ENCODE measurements at regions not wholly inside any gene's neighbourhood (a gene's known extent, or its start where the extent isn't known, plus 50 kb on each side); places are given as distances from the start of the nearest gene placed in this dataset.

DNA sequence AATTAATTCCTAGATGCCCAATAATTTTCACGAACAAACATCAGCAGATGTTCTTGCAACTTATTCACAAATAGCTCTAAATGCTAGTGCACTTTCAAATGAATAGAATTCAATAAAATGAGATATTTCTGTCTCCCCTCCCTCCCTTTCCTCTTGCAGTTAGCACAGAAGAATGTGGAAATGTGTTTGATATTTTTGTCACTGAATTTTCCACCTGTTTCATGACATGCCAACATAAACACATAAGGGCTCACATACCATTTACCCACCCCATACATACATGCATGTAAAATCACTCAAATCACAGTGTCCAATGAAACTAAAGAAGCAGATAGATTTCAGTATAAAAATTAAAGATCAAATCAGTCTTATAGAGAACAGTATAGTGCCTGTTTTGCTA, 746.9 kb upstream of the MARCKS start:
- peaks cover 14% of the 10 kb centered on the region for H3K9me3 Mint-ChIP-seq
- H3K4me3 Mint-ChIP-seq = no peak overlapping the region
- H3K27ac Mint-ChIP-seq = no peak overlapping the region
- H3K4me1 Mint-ChIP-seq = no peaks in the 10 kb centered on the region
- DNase-seq (no peak), ATAC-seq (no peak)
- H3K27me3 Mint-ChIP-seq = no peaks in the 10 kb centered on the region
- no peaks in the 10 kb centered on the region for H3K36me3 Mint-ChIP-seq (ENCODE audit: low read depth)

DNA sequence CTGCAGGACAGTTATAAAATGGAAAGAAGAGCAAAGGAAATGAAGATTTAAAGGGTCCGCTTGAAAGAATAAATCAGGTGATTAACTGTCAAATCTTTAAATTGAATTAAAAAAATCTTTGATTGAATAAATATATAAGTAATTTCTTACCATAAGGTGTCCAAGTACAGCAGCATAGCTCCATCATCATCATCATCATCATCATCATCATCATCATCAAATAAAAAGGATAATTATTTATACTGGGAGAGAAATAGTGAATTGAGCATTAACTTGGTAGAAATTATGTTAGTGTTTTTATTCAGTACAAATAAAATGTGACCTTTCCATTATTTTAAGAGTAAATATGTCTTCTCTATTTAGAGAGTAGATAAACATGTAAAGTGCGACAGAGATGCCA, 745.6 kb upstream of the MARCKS start:
- Mint-ChIP-seq H3K9me3 (peaks cover 13% of the 10 kb centered on the region), H3K27ac (no peak overlapping the region), H3K27me3 (no peaks in the 10 kb centered on the region), H3K36me3 (ENCODE audit: low read depth) (no peaks in the 10 kb centered on the region), H3K4me3 (no peak overlapping the region), H3K4me1 (no peaks in the 10 kb centered on the region)
- DNase-seq (no peak), ATAC-seq (no peak)

DNA sequence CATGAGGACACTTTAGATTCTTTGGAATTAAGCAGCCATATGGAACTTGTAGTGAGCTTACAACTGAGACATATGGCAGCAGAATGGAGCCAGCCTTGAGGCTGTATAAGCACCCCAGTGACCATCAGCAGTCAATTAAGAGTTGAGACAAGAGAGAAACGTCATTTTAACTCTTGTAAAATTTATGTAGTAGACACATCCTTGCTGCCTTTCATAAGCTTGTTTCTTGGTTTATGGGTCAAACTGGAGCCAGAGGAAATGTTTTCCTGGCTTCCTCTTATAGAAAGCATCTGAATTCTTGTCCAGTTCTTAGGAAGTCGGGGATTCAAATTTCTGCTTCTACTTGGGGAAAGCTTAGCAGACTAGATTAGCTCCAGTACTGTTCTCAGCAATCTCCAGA, 745.1 kb upstream of the MARCKS start:
- DNase-seq (no peak), ATAC-seq (no peak)
- Mint-ChIP-seq H3K27me3 (no peaks in the 10 kb centered on the region), H3K36me3 (ENCODE audit: low read depth) (no peaks in the 10 kb centered on the region), H3K27ac (no peak overlapping the region), H3K4me1 (no peaks in the 10 kb centered on the region), H3K4me3 (no peak overlapping the region), H3K9me3 (peaks cover 11% of the 10 kb centered on the region)

DNA sequence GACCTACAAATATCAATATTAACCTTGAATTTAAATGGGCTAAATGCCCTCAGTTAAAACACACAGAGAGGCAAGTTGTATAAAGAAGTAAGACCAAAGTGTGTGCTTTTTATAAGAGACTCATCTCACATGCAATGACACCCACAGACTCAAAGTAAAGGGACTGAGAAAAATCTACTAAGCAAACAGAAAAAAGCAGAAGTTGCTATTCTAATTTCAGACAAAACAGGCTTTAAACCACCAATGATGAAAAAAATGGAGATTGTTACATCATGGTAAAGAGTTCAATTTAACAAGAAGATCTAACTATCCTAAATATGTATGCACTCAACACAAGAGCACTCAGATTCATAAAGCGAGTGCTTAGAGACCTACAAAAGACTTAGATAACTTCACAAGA, 741.9 kb upstream of the MARCKS start:
- ATAC-seq (no peak), DNase-seq (no peak)
- Mint-ChIP-seq H3K9me3 (peaks cover 11% of the 10 kb centered on the region), H3K4me3 (no peak overlapping the region), H3K27ac (no peak overlapping the region), H3K36me3 (ENCODE audit: low read depth) (no peaks in the 10 kb centered on the region), H3K4me1 (no peaks in the 10 kb centered on the region), H3K27me3 (no peaks in the 10 kb centered on the region)

DNA sequence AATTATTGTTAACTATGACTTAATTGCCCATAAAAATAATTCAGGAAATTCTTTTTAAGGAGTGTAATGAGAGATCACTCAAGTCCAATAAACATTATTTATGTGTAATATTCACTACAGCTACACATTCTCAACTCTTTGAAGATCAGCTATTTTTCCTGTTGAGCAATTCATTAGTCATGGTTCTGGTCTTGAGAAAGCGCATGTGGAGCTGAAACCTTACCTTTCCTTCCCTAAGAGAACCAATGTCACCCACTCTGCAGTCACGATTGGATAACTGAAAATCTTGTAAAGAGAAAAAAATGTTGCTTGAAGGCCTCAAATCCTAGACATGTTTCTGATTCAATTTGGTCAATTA, 736.9 kb upstream of the MARCKS start:
- Mint-ChIP-seq H3K36me3 (ENCODE audit: low read depth) (no peaks in the 10 kb centered on the region), H3K27me3 (no peaks in the 10 kb centered on the region), H3K27ac (no peak overlapping the region), H3K4me3 (no peak overlapping the region), H3K4me1 (no peaks in the 10 kb centered on the region), H3K9me3 (peaks cover 6% of the 10 kb centered on the region)
- ATAC-seq (no peak), DNase-seq (no peak)

DNA sequence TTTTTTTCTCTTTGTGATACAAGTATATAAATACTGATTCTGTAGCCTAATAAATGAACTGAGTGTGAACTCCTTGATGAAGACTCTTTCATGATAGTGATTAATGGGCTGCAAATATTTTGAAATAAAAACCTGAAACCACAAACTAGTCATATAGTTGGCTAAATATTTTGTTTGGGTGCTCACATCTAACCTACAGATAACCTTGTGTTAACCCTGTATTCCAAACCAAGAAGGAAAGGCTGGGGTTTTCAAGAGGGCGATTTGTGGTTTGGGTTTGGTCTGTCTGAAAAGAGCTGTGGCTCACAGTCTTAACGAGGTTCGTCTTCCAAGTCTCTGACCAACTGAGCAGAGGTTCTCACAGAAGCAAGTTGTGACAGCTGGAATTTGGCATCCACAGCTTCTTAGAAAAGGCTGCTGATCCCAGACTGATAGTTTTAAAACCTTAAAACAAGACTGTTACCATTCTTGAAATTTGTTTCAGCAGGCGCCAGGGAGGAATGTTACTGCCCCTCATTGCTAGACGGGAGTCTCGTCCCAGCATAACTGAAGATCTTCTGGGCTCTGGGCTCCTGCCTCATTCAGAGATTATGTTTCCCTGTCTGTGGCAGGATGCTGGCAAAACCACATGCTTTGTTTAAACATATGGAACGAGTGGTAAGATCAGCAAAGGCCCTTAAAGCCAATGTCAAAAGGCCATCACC, 736.4 kb upstream of the MARCKS start:
- no peaks in the 10 kb centered on the region for H3K36me3 Mint-ChIP-seq (ENCODE audit: low read depth)

DNA sequence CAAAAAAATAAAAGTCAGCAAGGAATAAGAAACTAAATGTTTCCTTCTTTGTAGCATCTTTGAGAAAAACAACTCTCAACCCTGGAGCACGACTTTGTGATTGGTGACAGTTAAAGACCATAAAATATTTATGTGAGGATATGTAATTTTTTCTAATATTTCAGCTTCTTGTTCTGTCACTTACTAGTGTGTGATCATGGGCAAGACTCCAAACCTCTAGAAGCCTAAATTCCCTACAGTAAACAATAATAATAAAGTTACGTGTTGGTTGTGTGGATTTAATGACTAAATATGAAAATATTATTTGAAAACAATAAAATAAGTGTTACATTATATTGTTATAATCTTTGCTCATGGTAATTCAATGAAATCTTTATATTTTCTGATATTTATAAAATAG, 735.6 kb upstream of the MARCKS start:
- H3K27ac Mint-ChIP-seq = no peak overlapping the region

More for the DNA sequence above, 736.4 kb upstream of the MARCKS start:
- DNase-seq = no peak
- Mint-ChIP-seq H3K4me3 (no peak overlapping the region), H3K9me3 (peaks cover 3% of the 10 kb centered on the region), H3K27ac (no peak overlapping the region), H3K4me1 (no peaks in the 10 kb centered on the region), H3K27me3 (no peaks in the 10 kb centered on the region)
- no peak for ATAC-seq

DNA sequence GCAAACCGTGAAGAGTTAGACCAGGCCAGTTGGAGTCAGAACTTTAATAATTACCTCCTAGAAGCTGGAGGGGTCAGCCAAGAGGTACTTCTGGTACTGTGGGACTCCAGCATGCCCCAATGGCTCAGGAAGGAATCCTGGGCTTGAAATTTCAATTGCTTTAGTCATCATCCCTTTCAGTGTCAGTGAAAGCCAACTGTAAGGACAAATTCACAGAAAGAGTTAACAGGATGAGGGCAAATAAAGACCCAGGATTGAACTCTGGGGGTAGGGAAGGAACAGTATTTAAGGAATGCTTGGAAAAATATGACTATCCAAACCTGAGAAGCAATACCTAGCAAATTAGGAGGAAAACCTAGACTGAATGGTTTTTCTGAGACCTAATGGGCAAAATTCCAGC, 735.1 kb upstream of the MARCKS start:
- Mint-ChIP-seq H3K4me1 (no peaks in the 10 kb centered on the region), H3K4me3 (no peak overlapping the region), H3K27me3 (no peaks in the 10 kb centered on the region), H3K36me3 (ENCODE audit: low read depth) (no peaks in the 10 kb centered on the region), H3K9me3 (no peaks in the 10 kb centered on the region), H3K27ac (no peak overlapping the region)
- no peak for DNase-seq
- no peak for ATAC-seq

More for the DNA sequence above, 735.6 kb upstream of the MARCKS start:
- H3K36me3 Mint-ChIP-seq (ENCODE audit: low read depth) = no peaks in the 10 kb centered on the region
- H3K9me3 Mint-ChIP-seq = no peaks in the 10 kb centered on the region
- H3K4me3 Mint-ChIP-seq = no peak overlapping the region
- ATAC-seq (no peak), DNase-seq (no peak)
- H3K27me3 Mint-ChIP-seq = no peaks in the 10 kb centered on the region
- H3K4me1 Mint-ChIP-seq = no peaks in the 10 kb centered on the region

DNA sequence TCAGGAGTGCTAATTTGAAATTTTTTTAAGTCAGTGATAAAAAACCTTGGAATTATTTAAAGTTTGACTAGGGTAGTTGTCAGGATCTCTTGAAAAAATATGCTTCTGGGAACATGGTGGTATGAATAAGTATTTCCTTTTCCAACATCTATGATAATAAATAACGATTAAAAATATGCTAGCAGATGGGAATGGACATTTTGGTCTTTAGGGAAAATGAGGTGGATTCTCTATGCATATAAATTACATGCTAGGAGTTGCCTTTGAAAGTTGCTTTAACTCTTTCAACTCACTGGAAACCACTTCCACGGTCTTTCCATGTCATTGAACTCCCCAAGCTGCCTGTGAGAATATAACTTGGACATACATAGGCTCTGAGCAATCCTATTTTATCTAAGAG, 731.5 kb upstream of the MARCKS start:
- Mint-ChIP-seq H3K27me3 (no peaks in the 10 kb centered on the region), H3K36me3 (ENCODE audit: low read depth) (no peaks in the 10 kb centered on the region), H3K4me3 (no peak overlapping the region), H3K4me1 (no peaks in the 10 kb centered on the region), H3K9me3 (no peaks in the 10 kb centered on the region), H3K27ac (no peak overlapping the region)
- no peak for DNase-seq
- ATAC-seq = no peak

DNA sequence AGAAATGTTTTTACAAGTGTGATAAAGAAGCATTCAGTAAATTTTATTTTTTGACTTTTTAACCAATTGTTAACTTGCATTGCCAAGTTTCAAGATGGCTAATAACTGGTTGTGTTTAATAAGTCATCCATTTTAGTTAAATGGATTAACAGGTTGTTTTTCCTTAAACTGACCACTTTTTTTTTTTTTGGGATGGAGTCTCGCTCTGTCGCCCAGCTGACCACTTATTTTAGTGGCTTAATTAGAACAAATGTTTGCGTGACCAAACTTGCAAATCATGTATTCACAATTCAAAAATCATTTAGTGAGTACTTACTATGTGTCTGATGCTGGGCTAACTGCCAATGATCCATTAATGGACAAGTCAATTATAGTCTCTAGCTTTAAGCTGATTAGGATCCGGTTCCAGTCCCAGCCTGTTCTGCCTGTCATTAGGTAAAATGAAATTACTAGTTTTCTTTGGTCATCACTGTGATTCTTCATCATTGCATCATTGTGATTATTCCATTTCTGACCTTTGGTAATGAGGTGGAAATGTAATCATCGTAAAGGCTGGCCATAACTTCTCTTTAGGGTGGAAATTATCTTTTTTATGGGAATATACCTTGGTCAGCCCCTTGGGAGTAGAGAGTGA, 729.2 kb upstream of the MARCKS start:
- no peaks in the 10 kb centered on the region for H3K9me3 Mint-ChIP-seq
- H3K4me1 Mint-ChIP-seq = no peaks in the 10 kb centered on the region
- H3K4me3 Mint-ChIP-seq = no peak overlapping the region
- H3K27ac Mint-ChIP-seq = no peak overlapping the region
- no peak for ATAC-seq
- no peaks in the 10 kb centered on the region for H3K27me3 Mint-ChIP-seq
- no peaks in the 10 kb centered on the region for H3K36me3 Mint-ChIP-seq (ENCODE audit: low read depth)
- no peak for DNase-seq

DNA sequence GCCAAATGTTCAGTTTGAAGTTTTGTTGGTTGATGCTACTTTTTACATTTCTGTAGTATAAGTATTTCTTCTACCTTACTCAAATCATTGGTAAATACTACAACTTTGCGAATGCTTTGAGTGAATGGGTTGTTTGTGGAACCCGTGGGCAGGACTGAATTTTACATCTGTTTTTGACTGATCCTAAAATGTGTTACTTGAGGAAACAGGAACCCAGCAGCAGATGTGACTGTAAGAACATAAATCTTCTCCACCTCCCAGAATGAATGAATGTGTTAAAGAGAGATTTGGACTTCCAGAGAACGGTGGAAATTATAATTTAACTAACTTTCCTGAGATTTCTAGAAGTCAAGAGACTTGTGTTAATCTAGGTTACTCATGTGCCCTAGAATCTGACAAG, 728.5 kb upstream of the MARCKS start:
- no peak overlapping the region for H3K27ac Mint-ChIP-seq
- no peaks in the 10 kb centered on the region for H3K4me1 Mint-ChIP-seq
- DNase-seq = no peak
- no peaks in the 10 kb centered on the region for H3K9me3 Mint-ChIP-seq
- H3K36me3 Mint-ChIP-seq (ENCODE audit: low read depth) = no peaks in the 10 kb centered on the region
- ATAC-seq = no peak
- H3K4me3 Mint-ChIP-seq = no peak overlapping the region
- no peaks in the 10 kb centered on the region for H3K27me3 Mint-ChIP-seq

DNA sequence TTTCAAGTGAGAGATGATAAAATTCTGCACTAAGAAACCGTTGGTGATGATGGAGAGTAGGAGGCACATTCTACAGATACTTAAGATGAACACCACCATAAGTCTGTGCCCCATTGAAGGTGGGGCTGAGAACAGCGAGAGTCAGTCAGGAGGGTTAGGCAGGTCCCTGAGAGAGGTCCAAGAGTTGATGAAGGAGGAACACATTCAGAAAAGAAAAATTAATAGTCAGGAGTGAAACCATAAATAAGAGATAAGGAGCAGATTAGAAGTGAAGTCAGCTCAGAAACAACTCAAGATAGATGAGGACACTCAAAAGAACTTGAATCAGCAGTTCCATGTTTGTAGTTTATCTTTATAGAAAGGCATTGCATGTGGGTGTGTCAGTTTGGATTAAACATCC, 727.2 kb upstream of the MARCKS start:
- Mint-ChIP-seq H3K4me3 (no peak overlapping the region), H3K9me3 (no peaks in the 10 kb centered on the region), H3K27ac (no peak overlapping the region), H3K4me1 (no peaks in the 10 kb centered on the region), H3K27me3 (no peaks in the 10 kb centered on the region), H3K36me3 (ENCODE audit: low read depth) (no peaks in the 10 kb centered on the region)
- DNase-seq = no peak
- no peak for ATAC-seq

DNA sequence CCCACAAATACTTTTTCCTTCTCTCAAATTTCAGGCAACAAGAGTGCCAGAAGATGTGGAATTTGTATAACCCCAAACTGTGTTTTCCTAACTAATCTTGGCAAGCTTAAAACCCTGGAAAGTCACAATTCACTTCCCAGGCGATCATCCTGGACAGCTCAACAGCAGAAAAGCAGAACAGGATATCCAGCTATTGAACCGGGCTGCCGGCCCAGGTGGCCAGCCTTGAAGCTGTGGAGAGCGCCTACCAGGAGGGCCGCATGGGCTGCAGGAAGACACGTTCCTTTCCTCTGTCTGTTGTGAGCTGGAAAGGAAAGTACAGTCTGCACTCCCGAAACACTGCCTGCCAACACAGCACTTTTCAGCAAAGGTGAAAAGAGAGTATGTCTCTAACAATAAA, 719.7 kb upstream of the MARCKS start:
- ATAC-seq (no peak), DNase-seq (no peak)
- H3K9me3 Mint-ChIP-seq = no peaks in the 10 kb centered on the region
- no peaks in the 10 kb centered on the region for H3K36me3 Mint-ChIP-seq (ENCODE audit: low read depth)
- H3K4me3 Mint-ChIP-seq = no peak overlapping the region
- no peaks in the 10 kb centered on the region for H3K27me3 Mint-ChIP-seq
- H3K27ac Mint-ChIP-seq = no peak overlapping the region
- H3K4me1 Mint-ChIP-seq = no peaks in the 10 kb centered on the region

DNA sequence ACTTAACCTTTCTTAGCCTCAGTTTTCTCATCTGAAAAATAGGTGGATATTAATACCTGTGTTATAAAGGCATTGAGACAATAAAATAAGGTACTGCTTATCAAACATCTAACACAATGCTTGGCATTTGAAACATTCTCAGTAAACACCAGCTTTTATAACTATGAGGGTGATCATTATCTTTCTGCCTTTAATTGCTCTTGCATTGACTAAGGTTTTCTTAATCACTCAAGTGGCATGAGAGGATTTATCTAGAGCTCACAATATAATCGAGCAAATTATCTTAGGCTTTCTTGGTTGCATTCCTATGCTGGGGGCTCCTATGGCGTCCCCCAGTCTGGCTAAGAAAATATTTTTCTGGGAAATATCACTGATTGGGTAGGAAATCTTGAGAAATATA, 716.4 kb upstream of the MARCKS start:
- Mint-ChIP-seq H3K27ac (no peak overlapping the region), H3K9me3 (no peaks in the 10 kb centered on the region), H3K4me3 (no peak overlapping the region), H3K27me3 (no peaks in the 10 kb centered on the region), H3K36me3 (ENCODE audit: low read depth) (no peaks in the 10 kb centered on the region), H3K4me1 (no peaks in the 10 kb centered on the region)
- no peak for DNase-seq
- ATAC-seq = no peak

DNA sequence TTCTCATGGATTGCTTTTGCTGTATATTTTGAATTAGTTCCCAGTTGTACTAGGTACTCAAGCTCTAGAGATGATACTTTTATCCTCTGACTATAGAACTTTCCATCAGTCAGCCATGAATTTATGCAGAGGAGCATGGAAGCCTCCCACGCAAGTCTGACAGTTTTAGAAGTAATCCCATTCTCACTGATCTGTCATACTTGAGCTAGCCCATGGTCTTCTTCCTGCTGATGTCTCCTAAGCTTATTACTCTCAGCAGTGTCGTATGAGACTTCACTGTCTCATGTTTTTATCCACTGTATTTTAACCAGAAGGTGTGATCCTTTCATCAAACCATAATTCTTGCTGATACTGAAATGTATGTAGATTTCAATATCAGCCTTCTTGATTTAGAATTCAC, 715.2 kb upstream of the MARCKS start:
- H3K9me3 Mint-ChIP-seq = no peaks in the 10 kb centered on the region
- no peak overlapping the region for H3K27ac Mint-ChIP-seq
- no peak overlapping the region for H3K4me3 Mint-ChIP-seq
- no peaks in the 10 kb centered on the region for H3K27me3 Mint-ChIP-seq
- H3K4me1 Mint-ChIP-seq = no peaks in the 10 kb centered on the region
- H3K36me3 Mint-ChIP-seq (ENCODE audit: low read depth) = no peaks in the 10 kb centered on the region
- DNase-seq (no peak), ATAC-seq (no peak)

DNA sequence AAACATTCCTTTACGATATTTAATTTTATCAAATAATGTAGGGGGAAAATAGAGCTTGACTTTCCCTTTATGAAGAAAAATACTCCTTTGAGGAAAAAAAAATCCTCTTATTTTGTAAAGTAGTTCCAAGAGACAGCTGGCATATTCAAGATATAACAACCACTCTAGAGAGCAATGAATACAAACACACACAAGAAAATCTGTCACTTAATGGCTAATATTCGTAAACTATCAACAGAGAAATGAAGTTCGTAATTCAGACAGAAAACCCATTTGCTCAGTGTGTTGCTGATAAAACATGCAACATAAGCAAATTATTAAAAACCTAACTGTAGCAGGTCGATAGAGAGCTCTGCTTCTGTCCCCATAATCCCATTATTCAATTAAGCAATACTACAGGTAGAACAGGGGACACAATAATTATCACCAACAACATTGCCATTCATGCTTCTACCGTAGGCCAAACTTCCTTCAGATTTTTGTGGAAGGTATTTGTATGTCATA, 714.4 kb upstream of the MARCKS start:
- Mint-ChIP-seq H3K27me3 (no peaks in the 10 kb centered on the region), H3K36me3 (ENCODE audit: low read depth) (no peaks in the 10 kb centered on the region), H3K4me3 (no peak overlapping the region), H3K27ac (no peak overlapping the region), H3K9me3 (no peaks in the 10 kb centered on the region), H3K4me1 (no peaks in the 10 kb centered on the region)
- ATAC-seq (no peak), DNase-seq (no peak)
